Stomach (tissue), 4 donors: ENCODE measurements at regions not wholly inside any gene's neighbourhood (a gene's known extent, or its start where the extent isn't known, plus 50 kb on each side); places are given as distances from the start of the nearest gene placed in this dataset.

Source experiments
- POLR2A ChIP-seq, 4 donors: fragments of 450-650 bp; IDR thresholded peaks; one replicate each; pipeline ENCODE4 v1.6.1; 2016; ENCODE audit warnings: antibody characterized with exemption in 4 of 4, control low read depth in 2 of 4, mild to moderate bottlenecking in 1 of 4, moderate library complexity in 1 of 4
- POLR2AphosphoS5 ChIP-seq, 3 donors: sonication (generic); formaldehyde crosslinking; IDR thresholded peaks; one replicate each; pipeline ENCODE4 v1.6.1; 2016; ENCODE audit warnings: antibody characterized with exemption in 3 of 3
- TF ChIP-seq, protein P1 (sequence below), 7 experiments: fragments of 450-650 bp in 4 of 7; fragments of 200-600 bp in 3 of 7; sonication (generic) in 3 of 7; IDR thresholded peaks; one replicate each; pipeline ENCODE4 v1.5.1; 2016 to 2019; ENCODE audit warnings: antibody characterized with exemption in 7 of 7, control low read depth in 2 of 7, mild to moderate bottlenecking in 1 of 7

DNA sequence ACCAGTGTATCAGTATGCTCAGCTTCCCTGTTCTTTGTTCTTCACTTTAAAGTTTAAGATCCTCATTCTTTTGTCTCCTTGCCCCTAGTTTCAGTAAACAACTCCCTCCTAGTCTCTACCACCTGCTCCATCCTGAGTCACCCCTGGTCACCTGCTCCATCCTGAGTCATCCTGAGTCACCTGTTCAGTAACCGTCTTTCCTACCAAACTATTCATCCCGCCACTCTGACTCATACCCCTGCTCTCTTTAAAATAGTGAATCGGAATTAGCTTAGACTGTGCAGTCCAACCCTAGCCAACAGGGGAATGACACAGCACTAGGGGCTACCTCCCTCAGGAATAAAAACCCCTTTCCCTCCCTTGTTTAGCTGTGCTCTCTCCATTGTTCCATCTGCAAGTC, 888.1 kb upstream of the MDGA2 start:
- TF ChIP-seq POLR2AphosphoS5 (IDR thresholded peaks at IDR 0.05) (no peak), POLR2A (IDR thresholded peaks at IDR 0.05) (no peak)
- TF ChIP-seq, protein P1, sequence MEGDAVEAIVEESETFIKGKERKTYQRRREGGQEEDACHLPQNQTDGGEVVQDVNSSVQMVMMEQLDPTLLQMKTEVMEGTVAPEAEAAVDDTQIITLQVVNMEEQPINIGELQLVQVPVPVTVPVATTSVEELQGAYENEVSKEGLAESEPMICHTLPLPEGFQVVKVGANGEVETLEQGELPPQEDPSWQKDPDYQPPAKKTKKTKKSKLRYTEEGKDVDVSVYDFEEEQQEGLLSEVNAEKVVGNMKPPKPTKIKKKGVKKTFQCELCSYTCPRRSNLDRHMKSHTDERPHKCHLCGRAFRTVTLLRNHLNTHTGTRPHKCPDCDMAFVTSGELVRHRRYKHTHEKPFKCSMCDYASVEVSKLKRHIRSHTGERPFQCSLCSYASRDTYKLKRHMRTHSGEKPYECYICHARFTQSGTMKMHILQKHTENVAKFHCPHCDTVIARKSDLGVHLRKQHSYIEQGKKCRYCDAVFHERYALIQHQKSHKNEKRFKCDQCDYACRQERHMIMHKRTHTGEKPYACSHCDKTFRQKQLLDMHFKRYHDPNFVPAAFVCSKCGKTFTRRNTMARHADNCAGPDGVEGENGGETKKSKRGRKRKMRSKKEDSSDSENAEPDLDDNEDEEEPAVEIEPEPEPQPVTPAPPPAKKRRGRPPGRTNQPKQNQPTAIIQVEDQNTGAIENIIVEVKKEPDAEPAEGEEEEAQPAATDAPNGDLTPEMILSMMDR (IDR thresholded peaks at IDR 0.05), result no peak
